ENCODE measurements at regions not wholly inside any gene's neighbourhood (a gene's known extent, or its start where the extent isn't known, plus 50 kb on each side); places are given as distances from the start of the nearest gene placed in this dataset.

DNA sequence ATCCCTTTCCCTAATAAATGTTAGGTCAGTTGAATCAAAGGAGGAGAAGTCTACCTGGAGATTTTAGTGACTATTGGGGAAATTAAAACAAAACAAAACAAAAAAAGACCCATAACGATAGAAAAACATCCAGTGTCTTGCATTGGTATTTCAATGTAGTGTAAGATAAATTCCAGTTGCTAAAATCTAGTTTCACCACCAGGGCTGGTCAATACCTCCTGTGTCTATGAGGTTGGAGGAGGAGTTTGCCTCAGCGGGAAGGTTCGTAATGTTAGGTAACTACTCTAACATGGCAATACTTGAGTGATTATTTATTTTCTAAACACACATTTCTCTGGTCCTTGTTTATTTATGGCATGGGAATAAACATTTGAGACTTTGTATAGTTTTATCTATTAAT is 483.2 kb downstream of the FGF9 start:
- TF ChIP-seq TAF1 (IDR thresholded peaks at IDR 0.05; ENCODE audit: borderline replicate concordance, insufficient read depth, low read length) (no peak), SIN3A (IDR thresholded peaks at IDR 0.05; ENCODE audit: borderline replicate concordance, insufficient read depth, low read length) (no peak), FOXP2 (optimal IDR thresholded peaks at IDR 0.05; ENCODE audit: borderline replicate concordance, extremely low read depth, extremely low read length, insufficient read depth) (no peak), POLR2AphosphoS5 (IDR thresholded peaks at IDR 0.05; ENCODE audit: low read depth, low read length) (no peak)
- TF ChIP-seq, protein P1, sequence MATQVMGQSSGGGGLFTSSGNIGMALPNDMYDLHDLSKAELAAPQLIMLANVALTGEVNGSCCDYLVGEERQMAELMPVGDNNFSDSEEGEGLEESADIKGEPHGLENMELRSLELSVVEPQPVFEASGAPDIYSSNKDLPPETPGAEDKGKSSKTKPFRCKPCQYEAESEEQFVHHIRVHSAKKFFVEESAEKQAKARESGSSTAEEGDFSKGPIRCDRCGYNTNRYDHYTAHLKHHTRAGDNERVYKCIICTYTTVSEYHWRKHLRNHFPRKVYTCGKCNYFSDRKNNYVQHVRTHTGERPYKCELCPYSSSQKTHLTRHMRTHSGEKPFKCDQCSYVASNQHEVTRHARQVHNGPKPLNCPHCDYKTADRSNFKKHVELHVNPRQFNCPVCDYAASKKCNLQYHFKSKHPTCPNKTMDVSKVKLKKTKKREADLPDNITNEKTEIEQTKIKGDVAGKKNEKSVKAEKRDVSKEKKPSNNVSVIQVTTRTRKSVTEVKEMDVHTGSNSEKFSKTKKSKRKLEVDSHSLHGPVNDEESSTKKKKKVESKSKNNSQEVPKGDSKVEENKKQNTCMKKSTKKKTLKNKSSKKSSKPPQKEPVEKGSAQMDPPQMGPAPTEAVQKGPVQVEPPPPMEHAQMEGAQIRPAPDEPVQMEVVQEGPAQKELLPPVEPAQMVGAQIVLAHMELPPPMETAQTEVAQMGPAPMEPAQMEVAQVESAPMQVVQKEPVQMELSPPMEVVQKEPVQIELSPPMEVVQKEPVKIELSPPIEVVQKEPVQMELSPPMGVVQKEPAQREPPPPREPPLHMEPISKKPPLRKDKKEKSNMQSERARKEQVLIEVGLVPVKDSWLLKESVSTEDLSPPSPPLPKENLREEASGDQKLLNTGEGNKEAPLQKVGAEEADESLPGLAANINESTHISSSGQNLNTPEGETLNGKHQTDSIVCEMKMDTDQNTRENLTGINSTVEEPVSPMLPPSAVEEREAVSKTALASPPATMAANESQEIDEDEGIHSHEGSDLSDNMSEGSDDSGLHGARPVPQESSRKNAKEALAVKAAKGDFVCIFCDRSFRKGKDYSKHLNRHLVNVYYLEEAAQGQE (IDR thresholded peaks at IDR 0.05; ENCODE audit: insufficient read depth in 1 of 2, low read depth in 2 of 2, low read length in 2 of 2): no peak

DNA sequence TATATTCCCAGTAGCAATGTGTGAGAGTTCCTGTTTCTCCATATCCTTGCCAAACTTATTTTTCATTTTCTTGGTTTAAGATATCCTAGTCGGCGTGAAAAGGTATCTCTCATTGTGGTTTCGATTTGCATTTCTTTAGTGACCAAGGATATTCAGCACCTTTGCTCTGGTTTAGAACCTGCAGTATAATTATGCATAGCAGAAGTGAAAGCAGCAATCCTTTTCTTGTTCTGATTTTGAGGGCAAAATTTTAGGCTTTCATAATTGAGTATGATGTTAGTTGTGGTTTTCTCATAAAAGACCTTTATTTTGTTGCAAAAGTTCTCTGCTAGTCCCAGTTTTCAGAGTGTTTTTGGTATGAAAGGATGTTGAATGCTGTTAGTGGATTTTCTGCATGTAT is 491.0 kb downstream of the FGF9 start:
- TF ChIP-seq TAF1 (IDR thresholded peaks at IDR 0.05; ENCODE audit: borderline replicate concordance, insufficient read depth, low read length): no peak
- no peak for TF ChIP-seq SIN3A (IDR thresholded peaks at IDR 0.05; ENCODE audit: borderline replicate concordance, insufficient read depth, low read length)
- TF ChIP-seq, protein P1 (IDR thresholded peaks at IDR 0.05; ENCODE audit: insufficient read depth in 1 of 2, low read depth in 2 of 2, low read length in 2 of 2): no peak
- TF ChIP-seq FOXP2 (optimal IDR thresholded peaks at IDR 0.05; ENCODE audit: borderline replicate concordance, extremely low read depth, extremely low read length, insufficient read depth): no peak
- TF ChIP-seq POLR2AphosphoS5 (IDR thresholded peaks at IDR 0.05; ENCODE audit: low read depth, low read length): no peak

- TF ChIP-seq SIN3A (IDR thresholded peaks at IDR 0.05; ENCODE audit: borderline replicate concordance, insufficient read depth, low read length) (no peak), FOXP2 (optimal IDR thresholded peaks at IDR 0.05; ENCODE audit: borderline replicate concordance, extremely low read depth, extremely low read length, insufficient read depth) (no peak), POLR2AphosphoS5 (IDR thresholded peaks at IDR 0.05; ENCODE audit: low read depth, low read length) (no peak), TAF1 (IDR thresholded peaks at IDR 0.05; ENCODE audit: borderline replicate concordance, insufficient read depth, low read length) (no peak)
- TF ChIP-seq, protein P1 (IDR thresholded peaks at IDR 0.05; ENCODE audit: insufficient read depth in 1 of 2, low read depth in 2 of 2, low read length in 2 of 2): no peak
These were observed 492.0 kb downstream of the FGF9 start for GRCh38 chr13:22162889-22163288.

DNA sequence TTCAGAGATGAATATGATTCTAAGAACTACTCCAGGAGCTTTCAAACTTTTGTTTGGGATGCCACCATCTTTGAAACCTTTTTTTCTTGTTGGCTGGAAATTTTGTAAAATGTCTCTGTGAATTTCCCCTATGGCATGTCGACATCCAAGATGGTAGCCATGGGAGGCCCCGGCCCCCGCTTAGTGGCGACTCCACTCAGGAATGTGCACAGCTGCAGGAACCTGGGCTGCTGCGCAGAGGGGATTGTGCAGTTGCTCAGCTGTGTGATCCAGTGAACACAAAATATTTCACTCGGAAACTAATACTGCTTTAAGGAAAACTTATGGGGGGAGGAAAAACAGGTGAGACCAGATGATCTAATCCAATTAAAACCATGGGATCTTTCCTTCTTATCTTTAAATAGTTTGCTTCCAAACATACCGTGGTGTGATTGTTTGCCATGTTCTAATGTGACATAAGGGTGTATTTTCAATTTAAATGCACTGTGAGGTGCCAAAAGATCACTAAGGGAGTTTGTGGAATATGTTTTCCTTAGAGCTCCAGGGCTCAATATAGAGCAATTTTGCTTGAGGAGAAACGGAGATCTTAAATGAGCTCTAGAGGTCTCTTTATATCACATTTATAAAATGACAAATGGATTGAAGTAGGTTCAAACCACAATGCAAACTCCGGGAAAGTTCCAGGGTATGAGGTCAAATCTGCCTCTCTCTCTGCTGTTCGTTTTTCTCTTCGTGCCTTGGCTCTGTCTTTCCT is 497.7 kb downstream of the FGF9 start:
- TF ChIP-seq FOXP2 (optimal IDR thresholded peaks at IDR 0.05; ENCODE audit: borderline replicate concordance, extremely low read depth, extremely low read length, insufficient read depth): no peak
- TF ChIP-seq POLR2AphosphoS5 (IDR thresholded peaks at IDR 0.05; ENCODE audit: low read depth, low read length): no peak
- no peak for TF ChIP-seq TAF1 (IDR thresholded peaks at IDR 0.05; ENCODE audit: borderline replicate concordance, insufficient read depth, low read length)
- no peak for TF ChIP-seq SIN3A (IDR thresholded peaks at IDR 0.05; ENCODE audit: borderline replicate concordance, insufficient read depth, low read length)
- TF ChIP-seq, protein P1 (IDR thresholded peaks at IDR 0.05; ENCODE audit: insufficient read depth in 1 of 2, low read depth in 2 of 2, low read length in 2 of 2): no peak
